LNCAP (cell line): ENCODE measurements at regions not wholly inside any gene's neighbourhood (a gene's known extent, or its start where the extent isn't known, plus 50 kb on each side); places are given as distances from the start of the nearest gene placed in this dataset.

Experiments used
- TF ChIP-seq, protein P1 (sequence below): fragments of 450-650 bp; IDR thresholded peaks from 2 replicates; pipeline ENCODE4 v1.5.1; 2017; ENCODE audit warnings: mild to moderate bottlenecking

DNA sequence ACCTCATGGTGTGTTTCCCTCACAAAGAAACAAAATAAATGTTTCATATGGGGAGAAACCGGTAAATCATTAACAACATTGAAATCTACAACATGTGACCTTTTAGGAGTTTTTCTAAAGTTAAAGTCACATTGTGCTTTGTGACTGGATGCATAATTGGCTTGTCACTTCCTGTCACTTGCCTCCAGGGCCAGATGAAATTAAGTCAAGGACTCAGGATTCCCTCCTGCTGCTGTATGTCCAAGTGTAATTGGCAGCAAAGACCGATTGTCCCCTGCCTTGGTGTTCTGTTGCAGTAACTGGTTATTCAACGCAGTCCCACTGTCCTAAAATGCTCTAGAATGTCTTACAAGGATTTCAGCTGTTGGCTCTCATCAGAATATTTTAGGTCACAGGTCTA lies 448.2 kb downstream of the LIG4 start:
- TF ChIP-seq, protein P1, sequence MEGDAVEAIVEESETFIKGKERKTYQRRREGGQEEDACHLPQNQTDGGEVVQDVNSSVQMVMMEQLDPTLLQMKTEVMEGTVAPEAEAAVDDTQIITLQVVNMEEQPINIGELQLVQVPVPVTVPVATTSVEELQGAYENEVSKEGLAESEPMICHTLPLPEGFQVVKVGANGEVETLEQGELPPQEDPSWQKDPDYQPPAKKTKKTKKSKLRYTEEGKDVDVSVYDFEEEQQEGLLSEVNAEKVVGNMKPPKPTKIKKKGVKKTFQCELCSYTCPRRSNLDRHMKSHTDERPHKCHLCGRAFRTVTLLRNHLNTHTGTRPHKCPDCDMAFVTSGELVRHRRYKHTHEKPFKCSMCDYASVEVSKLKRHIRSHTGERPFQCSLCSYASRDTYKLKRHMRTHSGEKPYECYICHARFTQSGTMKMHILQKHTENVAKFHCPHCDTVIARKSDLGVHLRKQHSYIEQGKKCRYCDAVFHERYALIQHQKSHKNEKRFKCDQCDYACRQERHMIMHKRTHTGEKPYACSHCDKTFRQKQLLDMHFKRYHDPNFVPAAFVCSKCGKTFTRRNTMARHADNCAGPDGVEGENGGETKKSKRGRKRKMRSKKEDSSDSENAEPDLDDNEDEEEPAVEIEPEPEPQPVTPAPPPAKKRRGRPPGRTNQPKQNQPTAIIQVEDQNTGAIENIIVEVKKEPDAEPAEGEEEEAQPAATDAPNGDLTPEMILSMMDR, result no peak

DNA sequence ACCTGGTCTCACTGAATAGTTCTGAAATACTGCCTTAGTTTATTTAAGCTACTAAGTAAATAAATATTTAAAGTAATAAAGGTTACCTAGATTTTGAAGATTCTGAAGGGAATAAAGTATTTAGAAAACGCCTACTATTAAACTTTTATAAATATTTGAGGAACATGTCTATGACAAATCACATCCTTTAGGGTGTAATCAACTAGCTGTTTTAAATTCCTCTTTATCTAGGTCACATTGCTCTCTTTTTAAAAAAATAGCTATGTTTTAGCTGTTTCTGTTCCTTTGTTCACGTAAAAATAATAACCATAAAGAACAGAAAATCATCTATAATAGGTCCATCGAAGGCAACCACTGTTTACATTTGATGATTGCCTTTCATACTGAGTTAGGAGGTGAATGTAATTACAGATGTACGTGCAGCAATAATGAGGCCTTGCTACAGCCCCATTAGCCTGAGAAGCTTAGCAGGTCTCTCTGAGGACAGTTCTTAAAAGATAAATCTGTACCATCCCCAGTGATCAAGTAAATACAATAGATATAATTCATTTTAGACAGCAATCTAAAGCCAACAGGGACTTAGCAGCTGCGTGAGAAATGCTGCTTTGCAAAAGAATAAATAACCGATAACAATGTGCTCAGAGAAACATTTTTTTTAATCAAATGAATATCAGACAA lies 449.5 kb downstream of the LIG4 start:
- TF ChIP-seq, protein P1, result no peak

DNA sequence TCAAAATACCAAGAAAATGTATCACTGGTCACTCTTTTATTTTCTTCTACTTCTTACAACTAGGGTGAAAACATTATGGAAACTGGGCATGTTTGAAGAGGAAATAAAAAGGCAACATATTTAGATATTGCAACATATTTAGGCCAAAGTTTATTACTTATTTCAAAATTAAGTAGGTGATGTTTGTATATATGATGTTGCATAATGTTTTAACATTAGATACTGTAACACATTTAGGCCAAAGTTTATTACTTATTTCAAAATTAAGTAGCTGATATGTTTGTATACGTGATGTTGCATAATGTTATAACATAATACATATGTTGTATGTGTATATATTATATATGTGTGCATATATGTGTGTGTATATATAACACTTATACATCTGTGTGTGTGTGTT lies 451.3 kb downstream of the LIG4 start:
- TF ChIP-seq, protein P1, result no peak

DNA sequence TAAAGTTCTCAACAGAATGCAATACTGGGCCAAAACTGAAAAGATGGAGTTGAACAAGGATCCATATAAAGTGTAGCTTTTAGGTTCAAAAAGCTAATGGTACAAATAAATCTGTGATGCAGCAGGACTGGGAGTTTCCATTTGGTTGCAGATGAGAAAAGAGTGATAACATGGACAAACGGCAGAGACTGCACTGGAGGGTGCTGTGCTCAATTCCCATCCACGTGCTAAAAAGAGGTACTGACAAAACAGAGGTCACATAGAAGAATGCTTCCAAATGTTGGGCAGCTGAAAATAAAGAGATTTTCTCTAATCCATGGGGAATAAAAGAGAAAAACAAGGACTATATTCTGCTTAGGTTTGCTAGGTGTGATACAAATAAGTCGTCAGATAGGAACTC lies 461.6 kb downstream of the LIG4 start:
- TF ChIP-seq, protein P1, result no peak

DNA sequence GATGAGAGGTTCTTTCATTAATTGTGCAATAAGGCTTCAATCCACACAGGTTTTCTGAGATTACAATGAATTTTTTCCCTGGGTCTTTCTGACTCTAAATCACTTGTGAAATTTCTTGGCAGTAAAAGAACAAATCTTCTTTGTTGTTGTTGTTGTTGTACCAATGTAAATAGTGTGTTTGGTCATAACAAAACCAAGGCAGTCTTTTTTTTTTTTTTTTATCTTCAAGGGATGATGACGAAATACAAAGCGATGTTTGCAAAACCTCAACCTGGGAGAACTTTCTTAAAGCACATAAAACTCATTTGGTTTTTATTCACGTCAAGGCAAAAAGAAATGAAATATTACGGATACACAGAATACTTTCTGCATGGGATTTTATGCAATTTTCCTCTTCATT lies 462.0 kb downstream of the LIG4 start:
- TF ChIP-seq, protein P1, result no peak

DNA sequence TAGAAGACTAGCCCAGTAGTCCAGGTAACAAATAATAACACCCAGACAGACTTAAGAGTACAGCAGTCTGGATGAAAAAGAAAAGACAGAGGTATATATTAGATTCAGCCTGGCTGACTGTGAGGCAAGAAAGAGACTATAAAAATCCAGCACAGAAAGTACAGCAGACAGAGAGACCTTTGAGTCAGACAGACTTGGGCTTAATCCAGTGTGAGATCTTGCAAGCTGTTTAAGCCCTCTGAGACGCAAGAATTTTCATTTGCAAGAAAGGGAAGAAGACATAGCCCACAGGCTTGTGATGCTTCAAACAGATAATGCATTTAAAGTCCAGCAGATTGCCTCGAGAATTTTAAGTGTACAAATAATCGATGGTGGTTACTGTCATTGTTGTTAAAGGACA lies 471.4 kb downstream of the LIG4 start:
- TF ChIP-seq, protein P1, result no peak

DNA sequence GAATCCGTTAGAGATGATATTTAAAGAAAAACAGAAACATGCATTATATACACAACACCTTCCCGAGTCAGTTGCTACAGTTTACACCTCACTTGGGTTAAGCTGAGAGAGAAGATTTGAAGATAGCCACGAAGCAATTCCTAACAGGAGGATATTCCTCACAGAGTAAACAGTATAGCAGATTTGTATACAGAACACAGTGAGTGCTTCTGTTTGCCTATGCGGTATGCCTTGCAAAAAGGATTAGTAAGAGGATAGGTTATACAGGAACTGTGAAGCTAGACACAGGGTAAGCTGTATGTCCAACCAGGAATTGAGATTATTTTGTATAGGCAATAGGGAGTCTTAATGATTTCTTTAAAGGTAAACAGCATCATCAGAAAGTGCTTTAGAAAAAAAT lies 471.8 kb downstream of the LIG4 start:
- TF ChIP-seq, protein P1, result no peak

DNA sequence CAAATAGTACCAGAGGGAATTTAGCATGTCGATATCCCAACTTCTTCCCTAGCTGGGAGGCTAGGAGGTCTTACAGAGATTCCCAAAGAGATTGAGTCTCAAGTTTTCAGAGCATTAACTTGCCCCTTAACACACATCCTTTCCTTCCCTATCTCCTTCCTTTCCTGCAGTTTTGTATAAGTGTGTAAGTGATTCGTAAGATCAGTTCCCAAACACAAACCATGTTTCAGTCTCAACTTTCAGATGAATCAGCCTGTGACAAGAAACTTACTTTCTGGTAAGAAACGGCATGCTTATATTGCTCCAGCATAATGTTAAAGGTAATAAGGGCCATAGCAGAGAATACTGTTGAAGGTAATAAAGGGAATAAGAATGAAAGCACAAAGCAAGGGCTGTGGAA lies 472.2 kb downstream of the LIG4 start:
- TF ChIP-seq, protein P1, result no peak
